ENCODE measurements at regions not wholly inside any gene's neighbourhood (a gene's known extent, or its start where the extent isn't known, plus 50 kb on each side); places are given as distances from the start of the nearest gene placed in this dataset.
A peak's percentile ranks its signal among the peaks of the same experiment; 100 is the strongest.

DNA sequence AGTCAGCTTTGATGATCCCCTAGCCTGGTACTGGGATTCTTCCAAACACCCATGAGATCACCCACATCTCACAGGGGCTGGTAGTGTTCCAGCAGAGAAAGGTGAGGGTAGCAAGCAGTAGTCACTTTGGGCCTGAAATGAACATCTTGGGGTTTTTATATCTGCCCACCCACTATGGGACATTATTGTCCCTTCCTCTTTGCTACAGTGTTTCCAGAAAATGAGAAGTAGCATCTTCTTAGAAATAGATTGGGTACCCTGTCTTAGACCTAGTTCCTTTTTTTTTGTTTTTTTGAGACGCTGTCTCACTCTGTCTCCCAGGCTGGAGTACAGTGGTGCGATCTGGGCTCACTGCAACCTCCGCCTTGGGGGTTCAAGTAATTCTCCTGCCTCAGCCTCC, 249.2 kb upstream of the ANKRD55 start:
- no peak for DNase-seq (ENCODE audit: low read depth)

- DNase-seq (ENCODE audit: low read depth) = peak; percentile 60
Observed at GRCh38 chr5:56481428-56482357, 248.6 kb upstream of the ANKRD55 start.

DNA sequence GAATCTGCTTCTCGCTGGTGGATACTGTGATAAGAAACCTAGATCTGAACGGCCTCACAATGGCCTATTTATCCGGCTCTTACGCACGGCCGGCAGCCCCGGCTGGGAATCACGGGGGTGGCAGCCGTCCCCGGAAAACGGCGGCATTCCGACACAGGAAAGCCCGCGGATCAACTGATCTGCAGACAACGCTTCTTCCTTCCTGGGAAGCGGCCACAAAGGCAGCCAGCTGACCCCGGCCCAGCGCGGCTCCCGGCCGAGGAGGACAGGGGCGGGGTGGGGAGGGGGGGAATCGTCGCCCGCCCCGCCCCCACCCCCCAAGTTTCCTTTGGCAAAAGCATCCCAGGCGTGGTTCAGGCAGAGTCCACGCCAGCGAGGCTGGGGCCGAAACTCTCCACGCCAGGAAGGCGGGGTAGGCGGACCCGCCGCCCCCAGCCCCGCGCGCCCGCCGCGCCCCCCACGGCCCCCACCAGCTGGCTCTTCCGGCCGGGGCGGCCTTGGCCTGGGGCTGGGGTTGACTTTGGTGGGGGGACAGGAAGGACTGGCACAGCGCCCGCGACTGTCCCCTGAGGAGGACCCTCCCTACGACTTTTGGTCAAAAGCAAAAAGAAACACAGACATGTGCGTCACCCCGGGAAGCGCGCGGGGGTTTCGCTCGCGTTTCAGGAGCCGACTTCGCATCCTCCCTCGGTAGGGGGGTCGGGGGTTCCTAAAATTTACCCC, 247.7 kb upstream of the ANKRD55 start:
- no peak for DNase-seq (ENCODE audit: low read depth)

- no peak for DNase-seq (ENCODE audit: low read depth)
Observed at GRCh38 chr5:56480078-56480704, 247.1 kb upstream of the ANKRD55 start.

- no peak for DNase-seq (ENCODE audit: low read depth)
Observed at GRCh38 chr5:56479696-56480077, 246.6 kb upstream of the ANKRD55 start.

- no peak for DNase-seq (ENCODE audit: low read depth)
Observed at GRCh38 chr5:56479126-56479525, 246.0 kb upstream of the ANKRD55 start.

- DNase-seq (ENCODE audit: low read depth) = no peak
Observed at GRCh38 chr5:56478062-56478461, 244.9 kb upstream of the ANKRD55 start.

DNA sequence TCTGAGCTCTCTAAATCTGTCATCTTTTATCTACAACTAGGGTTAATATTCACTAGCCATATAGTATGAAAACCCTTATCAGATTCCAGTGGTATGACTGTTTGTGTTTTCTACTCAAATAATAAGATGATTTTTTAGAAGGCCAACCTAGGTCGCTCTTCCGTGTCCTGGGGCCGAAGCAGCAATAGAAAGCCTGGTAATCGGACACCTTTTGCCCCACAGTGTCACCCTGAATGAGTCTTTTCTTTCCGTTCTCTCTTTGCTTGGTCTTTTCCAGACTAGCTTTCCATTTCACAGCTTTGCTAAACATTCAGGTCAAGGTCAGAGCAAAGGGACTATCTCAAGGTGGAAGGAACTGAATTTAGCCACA, 243.3 kb upstream of the ANKRD55 start:
- DNase-seq (ENCODE audit: low read depth) = no peak

GRCh38 chr5:56475689-56476486, 242.8 kb upstream of the ANKRD55 start:
- DNase-seq (ENCODE audit: low read depth) = no peak

DNA sequence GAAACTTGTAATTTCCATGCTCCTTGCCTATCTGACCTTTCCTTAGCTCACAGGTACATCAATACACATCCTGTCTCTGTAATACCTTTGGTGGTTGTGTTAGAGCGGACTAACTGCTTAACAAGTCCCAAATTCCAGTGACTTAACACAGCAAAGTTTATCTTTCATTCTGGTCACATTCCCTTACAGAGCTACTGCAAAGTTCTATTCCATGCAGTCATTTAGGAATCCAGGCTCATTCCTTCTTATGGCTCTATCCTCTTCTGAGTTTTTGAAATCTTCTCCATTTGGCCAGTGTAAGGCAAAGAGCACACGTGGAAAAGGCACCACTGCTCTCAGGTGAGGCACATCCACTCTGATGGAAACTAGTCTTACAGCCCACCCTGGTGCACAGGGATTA, 238.6 kb upstream of the ANKRD55 start:
- no peak for DNase-seq (ENCODE audit: low read depth)

DNA sequence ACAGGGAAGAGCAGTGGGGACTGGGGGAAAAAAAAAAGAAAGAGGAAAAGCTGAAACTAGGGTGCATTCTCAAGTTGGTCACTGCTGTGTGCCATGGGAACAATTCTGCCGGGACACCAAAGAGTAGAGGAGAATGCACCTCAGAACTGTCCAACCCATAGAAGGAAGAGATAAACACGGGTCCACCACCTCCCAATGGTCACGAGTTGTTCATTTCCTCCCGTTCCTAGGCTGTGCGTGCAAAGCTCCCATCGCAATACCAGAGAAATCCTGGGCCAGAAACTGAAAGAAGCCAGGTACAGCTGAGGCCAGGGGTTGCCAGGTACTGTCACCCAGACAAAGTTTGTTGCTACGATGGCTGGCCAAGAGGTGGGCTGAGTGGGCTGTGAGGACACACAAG, 236.9 kb upstream of the ANKRD55 start:
- DNase-seq (ENCODE audit: low read depth) = no peak

GRCh38 chr5:56468277-56468676, 235.1 kb upstream of the ANKRD55 start:
- DNase-seq (ENCODE audit: low read depth) = no peak

- DNase-seq (ENCODE audit: low read depth) = no peak
Observed at GRCh38 chr5:56467176-56467717, 234.1 kb upstream of the ANKRD55 start.

DNA sequence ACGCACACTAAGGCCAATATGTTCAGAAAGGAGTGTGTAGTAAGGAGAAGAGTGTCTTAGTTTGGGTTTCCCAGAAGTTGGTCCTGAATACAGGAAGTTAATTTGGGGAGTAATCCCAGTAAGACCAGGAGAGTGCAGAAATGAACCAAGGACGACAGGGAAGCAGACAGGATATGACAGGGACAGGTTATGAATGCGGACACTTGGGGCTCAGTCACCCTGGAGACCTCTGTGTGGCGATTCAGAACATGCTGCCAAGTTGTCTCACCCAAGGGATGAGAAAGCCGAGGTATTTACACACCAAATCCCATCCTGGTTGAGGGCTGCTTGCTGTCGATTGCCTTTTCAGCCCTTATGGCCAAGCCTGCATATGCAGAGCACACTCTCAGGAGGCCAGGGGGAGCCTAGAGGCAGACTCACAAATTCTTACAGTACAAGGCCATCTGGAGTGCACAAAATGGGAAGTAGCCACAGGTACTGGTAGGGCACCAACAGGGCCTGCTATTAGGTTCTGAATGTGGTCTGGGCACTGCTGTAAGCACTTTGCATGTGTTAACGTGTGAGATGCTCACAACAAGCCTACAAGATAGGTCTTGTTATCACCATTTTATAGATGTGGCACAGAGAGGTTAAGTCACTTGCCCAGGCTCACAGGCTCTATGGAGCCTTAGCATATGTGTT, 233.1 kb upstream of the ANKRD55 start:
- no peak for DNase-seq (ENCODE audit: low read depth)

GRCh38 chr5:56465769-56466135, 232.6 kb upstream of the ANKRD55 start:
- DNase-seq (ENCODE audit: low read depth) = no peak

DNA sequence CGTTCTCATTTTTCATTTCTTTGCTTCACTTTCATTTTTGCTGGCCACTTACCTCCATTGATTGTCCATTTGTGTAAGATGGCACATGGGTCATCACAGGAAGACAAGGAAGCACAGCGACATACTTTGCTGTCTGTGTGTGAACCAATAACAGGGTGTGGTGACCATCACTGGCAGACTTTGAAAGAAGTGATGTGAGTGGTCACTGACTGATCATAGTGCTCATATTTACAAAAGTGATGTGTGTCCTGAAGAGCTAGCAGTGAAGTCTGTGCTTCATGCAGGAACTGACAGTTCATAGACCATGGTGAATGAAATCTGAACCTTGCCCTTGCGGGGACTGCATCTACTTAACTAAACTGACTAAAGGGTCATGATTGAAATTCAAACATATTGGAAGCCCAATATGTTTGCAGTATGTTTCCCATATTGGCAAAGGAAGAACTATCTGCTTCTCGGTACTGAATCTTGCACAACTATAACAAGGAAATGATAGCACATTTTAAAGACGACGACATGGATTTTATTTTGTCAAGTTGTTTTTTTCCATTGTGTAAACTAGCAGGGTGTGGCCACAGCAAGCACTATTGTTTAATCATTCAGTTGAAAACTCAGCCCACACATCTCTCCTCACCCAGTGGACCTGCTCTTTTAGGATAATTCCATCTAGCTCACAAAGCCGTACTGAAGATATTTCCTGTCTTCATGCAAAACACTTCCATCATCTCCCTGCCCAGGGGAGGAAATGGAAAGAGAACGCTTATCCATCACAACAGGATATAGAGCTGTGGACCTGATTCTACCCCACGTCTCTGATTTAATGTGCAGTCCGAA, 232.0 kb upstream of the ANKRD55 start:
- DNase-seq (ENCODE audit: low read depth) = no peak

DNA sequence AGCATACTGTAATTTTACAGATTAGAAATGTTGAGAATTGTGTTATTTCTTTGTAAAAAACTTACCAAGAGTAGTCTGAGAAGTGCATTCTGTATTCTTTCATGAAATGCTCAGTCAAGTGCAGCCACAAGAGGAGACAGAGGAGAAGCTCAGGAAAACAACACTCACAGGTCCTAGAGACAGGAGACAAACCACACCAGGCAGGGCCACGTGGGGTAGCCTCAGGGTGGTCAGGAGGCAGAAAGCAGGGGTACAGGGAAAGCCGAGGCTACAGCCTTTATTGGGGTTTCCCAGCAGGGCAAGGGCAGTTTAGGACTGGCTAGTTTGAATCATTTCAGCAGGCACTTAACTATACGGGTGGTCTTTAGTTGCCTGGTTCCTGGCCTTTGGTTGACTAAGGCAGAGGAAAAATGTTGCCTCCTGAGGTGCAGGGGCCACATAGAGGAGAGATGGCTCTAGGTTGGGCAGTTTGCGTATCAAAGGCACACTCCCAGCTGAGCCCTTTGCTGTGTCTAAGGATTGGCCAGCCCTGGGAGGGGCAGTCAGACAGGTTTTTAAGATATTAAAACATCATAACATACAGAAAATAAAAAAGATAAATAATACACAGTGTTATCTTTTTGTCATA, 230.9 kb upstream of the ANKRD55 start:
- no peak for DNase-seq (ENCODE audit: low read depth)

GRCh38 chr5:56461584-56461983, 228.5 kb upstream of the ANKRD55 start:
- no peak for DNase-seq (ENCODE audit: low read depth)

- DNase-seq (ENCODE audit: low read depth) = peak; percentile 51
Observed at GRCh38 chr5:56460681-56461191, 227.6 kb upstream of the ANKRD55 start.

DNA sequence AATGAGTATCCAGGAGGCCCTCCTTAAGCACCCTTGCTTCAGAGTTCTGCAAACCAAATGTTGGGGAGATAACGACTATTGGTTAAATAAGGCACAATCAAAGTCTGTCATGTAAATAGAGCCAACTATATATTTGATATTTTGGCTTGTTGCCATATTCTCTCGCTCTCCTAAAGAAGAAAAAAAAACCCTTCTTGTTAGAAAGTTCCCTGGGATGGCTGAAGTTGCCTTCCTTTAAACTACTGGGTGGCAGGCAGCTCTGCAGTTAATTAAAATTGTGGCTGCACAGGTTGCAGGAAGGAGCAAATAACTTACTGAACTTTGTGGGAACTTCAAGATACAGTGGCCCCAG, 227.0 kb upstream of the ANKRD55 start:
- DNase-seq (ENCODE audit: low read depth) = no peak
